GM21825 (cell line): ENCODE measurements at regions not wholly inside any gene's neighbourhood (a gene's known extent, or its start where the extent isn't known, plus 50 kb on each side); places are given as distances from the start of the nearest gene placed in this dataset.

Experiments used
- ATAC-seq: cut with Tn5 transposase; IDR thresholded peaks from one replicate; pipeline ENCODE4 v1.9.1; 2021; ENCODE audit warnings: mild to moderate bottlenecking, moderate library complexity; ENCODE audit not compliant: unreplicated experiment

DNA sequence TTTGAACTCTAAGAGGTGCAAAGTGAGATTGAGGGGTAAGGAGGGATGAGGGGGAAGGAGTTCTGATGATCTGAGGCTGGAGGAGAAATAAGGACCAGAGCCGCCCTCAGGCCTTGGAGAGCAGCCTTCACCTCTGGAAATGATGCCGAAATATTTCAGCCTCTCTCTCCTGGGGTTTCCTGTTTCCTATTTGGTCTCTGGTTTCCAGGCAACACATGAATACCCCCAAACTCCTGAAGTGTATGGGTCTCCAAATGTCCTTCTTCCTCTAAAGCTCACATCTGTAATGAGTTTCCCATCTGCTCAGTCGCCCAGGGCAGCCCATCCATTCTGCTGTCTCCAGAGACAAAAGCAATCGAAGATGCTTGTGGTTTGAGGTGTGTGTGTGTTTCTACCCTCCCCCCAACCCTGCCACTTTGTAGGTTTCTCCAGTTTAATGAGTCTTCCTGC, 52.0 kb upstream of the FAM20B start:
- peak; percentile 43 for ATAC-seq
